Posterior cingulate gyrus (tissue), 11 donors: ENCODE measurements at regions not wholly inside any gene's neighbourhood (a gene's known extent, or its start where the extent isn't known, plus 50 kb on each side); places are given as distances from the start of the nearest gene placed in this dataset.

ENCODE experiments used
- DNase-seq, 10 donors: peaks; one replicate each; pipeline versions ENCODE4 v3.0.0 to v3.0.0-alpha.2; 2020 to 2021; ENCODE audit warnings: mixed read lengths in 3 of 10
- intact Hi-C: fragments of 100-400 bp; cut with DNase I; formaldehyde crosslinking; loops from one replicate; pipeline ENCODE4 v1.15.1; 2023

DNA sequence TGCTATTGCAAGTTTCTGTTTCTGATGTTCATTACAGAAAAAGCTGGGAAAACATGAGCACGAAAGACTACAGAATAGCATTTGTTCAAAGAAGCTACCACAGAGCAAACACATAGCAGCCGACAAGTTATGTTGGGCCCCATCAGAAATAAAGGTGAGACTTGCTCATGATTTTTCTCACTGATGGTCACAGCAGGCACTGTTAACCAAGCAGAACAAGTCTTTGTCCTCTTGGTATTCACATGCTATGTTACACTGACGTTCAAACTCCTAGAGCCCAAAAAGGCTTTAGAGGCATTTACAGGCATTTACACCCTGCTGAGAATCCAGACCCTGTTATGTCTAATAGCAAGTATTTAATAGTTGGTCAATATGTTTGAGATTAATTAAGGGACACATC is 235.0 kb upstream of the HNMT start:
- DNase-seq: no peak
- intact Hi-C loops: no loop called here

DNA sequence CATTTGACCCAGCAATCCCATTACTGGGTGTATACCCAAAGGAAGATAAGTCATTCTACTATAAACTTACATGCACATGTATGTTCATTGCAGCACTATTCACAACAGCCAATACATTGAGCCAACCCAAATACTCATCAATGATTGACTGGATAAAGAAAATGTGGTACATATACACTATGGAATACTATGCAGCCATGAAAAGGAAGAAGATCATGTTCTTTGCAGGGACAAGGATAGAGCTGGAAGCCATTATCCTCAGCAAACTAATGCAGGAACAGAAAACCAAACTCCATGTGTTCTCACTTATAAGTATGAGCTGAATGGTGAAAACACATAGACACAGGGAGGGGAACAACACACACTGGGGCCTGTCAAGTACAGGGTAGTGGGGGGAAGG is 226.7 kb upstream of the HNMT start:
- intact Hi-C loops: no loop called here
- no peak for DNase-seq

DNA sequence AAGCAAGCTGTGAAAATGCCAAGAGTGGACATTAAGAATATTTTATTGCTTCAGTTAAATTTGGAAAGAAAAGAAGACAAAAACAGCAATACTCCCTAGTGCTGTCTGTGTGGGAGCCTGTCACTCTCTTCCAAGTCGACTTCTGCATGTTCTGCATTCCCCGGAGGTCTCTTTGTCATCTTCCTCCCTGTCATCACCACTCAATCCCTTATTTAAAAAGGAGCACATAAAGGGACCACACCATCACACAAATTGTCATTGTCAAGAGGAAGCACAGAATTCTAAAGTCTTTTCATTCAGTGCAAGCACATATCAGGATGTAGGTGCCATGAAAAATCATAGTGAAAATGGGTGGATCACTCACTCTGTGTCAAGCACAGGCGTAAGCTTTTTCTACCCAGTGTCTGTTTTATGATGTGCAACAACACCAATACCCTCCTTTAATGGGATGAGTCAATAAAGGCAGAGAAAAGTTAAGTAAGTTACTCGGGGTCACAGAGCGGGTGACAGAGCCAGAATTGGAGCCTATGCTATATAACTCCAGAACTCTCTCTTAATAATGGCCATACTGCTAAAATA is 222.4 kb upstream of the HNMT start:
- intact Hi-C loops: no loop called here
- no peak for DNase-seq

DNA sequence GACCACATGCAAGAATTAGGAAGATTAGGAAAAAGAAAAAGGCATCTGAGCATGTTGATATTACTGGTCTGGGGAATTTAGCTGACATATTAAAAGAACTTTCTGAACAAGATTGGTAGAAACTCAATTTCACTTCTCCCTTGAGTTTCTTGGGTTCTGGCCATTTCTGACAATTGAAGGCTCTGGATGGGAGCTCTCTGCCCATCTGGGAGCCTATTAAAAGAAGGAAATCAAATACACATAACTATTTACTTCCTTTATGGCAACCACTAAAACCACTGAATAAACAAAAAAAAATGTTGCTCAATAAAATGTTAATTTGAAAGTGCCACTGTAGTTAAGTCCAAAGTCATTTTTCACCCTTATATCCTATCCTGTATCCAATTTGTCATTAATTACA is 216.8 kb upstream of the HNMT start:
- intact Hi-C loops: no loop called here
- DNase-seq: no peak

DNA sequence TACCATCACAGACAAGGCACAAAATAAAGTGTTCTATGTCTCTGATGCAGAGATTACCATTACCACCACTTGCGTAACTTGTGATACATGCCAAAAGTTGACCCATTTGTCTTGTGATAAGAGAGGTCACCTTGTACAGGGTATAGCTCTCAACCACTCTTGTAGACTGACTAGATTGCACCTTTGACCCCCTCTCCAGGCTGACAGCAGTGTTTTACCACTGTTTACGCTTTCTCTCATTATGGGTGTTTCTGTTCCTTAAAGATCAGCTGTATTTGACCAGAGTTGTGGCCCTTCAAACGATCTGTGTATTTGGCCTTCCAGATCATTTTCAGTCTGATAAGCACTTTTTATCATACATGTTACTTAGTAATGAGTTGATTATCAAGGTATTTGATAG is 215.7 kb upstream of the HNMT start:
- DNase-seq: no peak
- intact Hi-C loops: no loop called here

DNA sequence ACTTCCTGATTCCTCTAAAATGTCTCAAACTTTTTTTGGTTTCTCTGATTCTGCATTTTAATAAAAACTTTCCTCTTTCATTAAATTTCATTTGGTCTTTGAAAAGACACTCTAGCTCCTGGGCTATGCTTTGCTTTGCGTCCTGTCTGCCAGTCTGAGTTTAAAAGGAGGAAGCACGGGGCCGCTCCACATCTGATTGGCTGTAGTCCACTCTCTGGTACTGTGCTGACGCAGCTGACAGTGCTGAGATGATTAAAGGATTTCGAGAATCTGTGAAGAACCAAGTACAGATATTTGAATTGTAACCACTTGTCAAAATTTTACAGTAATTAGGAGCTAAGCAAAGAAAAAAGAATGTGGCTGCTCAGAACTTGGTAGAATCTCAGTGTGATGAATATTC is 199.6 kb upstream of the HNMT start:
- DNase-seq: peak in 1 of 10 donors; percentile 68
- intact Hi-C loops: no loop called here

DNA sequence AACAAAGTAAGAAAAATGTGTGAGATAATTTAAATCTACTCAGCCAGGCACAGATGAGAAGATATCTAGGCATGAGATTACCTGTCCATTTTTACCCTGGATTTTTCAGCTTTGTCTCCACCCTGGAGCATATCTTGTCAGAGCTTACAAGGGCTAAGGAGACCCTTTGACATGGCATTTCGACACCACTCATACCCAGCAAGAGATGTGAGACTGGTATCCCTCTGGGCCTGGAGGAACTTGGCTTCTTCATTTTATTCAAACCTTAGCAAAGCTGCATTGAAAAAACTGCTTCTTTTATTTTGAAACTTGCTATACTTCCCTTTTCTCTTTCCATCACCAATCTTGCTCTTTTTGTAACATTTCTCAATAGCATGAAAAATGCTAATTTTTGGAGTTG is 194.9 kb upstream of the HNMT start:
- intact Hi-C loops: no loop called here
- DNase-seq: no peak

DNA sequence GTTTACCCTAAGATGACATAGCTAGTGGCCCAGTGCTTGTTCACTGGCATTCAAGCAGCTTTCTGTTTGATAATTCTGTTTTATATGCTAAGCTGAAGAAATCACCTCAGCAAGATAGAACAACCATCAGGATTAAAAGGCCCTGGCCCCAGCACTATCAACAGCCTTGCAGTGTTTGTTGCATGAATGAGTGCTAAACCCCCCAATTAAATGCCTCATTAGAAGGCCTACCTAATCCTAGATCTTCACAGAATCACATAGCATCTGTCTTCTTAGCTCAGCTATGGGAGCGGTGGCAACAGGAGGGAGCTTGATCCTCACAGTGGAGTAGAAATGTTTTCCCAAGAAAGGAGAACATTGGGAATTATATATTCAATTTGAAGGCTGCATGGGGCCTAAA is 194.1 kb upstream of the HNMT start:
- intact Hi-C loops: no loop called here
- no peak for DNase-seq

DNA sequence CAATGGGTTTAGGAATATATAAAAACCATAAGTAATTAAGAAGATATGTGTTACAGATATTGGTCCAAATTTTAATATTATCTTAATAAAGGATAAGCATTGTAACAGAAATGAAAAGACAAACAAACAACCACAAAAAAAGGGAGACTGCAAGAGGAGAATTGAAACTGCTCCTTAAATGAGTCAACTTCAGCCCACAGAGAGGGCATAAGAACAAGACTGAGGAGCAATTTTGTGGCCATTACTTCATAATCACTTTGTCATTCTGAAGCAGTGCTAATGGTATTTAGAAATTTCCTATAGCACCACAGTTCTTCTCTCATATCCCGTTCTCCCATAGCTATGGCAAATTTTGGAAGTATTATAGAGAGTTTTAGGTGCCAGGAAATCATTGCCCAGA is 193.2 kb upstream of the HNMT start:
- no peak for DNase-seq
- intact Hi-C loops: no loop called here

DNA sequence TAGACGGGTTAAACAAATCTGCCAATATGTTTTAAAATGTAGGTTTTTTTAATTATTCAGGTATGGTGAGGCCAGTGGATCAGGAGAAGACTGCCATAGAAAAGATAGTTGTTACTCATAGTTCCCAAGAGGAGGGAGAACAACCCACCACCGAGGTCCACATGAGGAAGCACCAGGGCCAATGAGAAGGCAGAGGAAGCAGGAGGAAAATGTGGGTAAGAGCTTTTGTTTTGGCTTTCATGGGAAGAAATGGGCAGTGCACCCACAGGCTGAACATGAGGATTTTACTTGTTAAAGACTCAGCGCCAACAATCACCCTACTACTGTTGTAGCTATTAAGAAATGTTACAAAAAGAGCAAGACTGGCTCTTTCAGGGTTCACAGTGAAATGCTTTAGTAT is 191.8 kb upstream of the HNMT start:
- DNase-seq: no peak
- intact Hi-C loops: no loop called here

DNA sequence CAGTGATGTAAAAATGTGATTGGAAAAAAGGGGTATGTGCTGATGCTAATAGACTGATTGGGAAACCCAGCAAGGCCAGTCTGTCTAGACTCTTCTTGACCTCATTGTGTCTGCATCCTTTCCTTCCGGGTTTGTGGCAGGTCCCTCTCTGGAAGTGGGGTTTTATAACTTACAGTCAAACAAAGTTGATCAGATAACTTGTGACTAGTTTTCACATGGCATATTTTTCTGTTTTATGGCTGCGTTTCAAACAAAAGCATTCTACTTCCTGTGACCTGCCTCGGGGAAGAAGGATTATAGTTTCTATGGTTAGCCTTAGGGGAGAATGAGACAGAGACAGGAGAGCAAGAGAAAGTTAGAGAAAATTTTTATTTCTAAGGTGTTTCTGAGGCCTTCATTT is 188.7 kb upstream of the HNMT start:
- DNase-seq: no peak
- intact Hi-C loops: no loop called here

DNA sequence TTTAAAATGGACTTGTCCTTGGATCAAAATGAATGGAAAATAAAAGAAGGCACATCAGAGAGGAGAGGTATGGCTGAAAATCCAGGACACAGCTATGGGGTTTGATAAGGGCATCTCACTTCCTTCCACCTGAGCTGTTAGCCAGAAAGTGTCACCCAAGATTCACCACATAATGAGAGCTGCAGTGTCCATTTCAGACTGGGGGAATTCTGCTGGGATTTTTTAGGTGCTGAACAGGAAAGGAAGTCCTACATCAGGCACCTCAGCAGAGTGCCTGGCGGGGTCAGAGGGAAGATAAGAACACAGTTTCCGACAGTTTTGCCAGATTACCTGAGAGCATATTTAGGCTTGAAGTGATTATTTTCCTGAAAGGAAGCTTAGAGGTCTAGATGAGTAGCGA is 187.6 kb upstream of the HNMT start:
- intact Hi-C loops: no loop called here
- no peak for DNase-seq

DNA sequence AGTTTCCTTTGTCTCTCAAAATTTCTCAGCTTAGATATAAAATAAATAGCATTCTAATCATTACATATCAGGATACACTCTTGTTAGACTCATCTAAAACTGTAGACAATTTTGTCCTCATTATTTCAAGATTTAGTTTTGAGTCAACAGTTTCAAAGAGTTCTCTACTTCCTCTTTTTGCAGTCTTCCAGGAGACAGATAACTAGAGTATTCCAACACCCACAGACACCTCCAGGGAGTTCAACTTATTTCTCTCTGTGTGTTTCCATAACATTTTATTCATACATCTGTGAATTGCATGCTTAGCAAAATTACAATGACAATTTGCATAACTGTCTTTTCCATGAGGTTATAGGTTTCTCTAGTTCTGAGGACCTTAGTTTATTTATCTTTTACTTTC is 166.6 kb upstream of the HNMT start:
- intact Hi-C loops: no loop called here
- no peak for DNase-seq

DNA sequence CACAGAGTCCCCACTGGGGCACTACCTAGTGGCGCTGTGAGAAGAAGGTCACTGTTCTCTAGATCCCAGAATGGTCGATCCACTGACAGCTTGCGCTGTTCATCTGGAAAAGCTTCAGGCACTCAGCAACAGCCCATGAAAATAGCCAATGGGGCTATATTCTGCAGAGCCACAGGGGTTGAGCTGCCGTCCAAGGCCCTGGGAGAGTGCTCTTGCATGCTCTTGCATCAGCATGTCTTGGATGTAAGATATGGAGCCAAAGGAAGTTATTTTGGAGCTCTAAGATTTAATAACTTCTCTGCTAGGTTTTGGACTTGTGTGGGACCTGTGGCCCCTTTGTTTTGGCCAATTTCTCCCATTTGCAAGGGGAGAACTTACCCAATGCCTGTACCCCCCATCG is 164.7 kb upstream of the HNMT start:
- no peak for DNase-seq
- intact Hi-C loops: no loop called here

DNA sequence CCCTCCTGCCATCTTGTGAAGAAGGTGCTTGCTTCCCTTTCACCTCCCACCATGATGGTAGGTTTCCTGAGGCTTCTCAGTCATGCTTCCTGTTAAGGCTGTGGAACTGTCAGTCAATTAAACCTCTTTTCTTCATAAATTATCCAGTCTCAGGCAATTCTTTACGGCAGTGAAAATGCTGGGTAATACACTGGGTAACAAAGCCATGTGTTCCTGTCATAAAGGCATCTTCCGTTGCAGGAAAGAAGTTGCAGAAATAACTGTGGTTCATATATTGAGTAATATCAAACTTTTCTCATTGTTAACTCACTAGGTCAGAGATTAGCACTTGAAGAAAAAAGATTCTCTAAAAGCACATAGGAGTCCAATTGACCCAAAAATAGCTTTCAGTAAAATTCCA is 163.9 kb upstream of the HNMT start:
- no peak for DNase-seq
- intact Hi-C loops: no loop called here

DNA sequence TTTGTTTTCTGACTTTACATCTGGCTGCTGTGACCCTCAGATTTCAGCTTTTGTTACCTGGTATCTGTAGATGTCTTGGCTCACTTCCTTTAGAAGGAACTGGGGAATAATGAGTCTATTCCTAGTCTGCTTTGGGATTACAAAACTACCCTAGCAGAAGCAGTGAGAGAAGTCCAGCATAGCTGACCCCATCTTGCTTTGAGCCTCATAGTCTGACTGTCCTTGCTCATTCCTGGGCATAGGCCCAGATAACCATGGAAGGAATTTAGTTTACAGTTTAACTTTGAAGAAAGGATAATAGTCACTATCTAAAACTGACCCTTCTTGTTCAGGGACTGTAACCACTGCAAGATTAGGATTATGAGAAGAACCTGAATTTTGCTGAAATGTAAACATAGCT is 163.0 kb upstream of the HNMT start:
- DNase-seq: no peak
- intact Hi-C loops: no loop called here

DNA sequence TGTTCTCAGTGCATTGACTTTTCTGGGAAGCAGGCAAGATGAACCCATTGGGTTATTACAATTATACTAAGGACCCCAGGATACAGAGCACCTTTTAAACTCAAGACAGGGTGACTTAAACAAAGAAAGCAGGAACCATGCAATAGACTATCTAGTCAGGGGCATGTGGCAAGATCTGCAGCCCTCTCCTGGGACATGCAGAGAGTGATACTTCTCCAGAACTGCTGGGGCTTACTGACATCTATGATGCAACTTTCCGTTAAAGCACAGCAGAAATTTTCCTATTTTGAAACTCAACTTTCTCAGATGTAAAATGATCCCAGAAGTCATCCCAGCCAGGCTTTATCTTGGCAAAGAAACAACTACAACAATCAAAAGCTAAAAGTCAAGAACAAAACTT is 162.2 kb upstream of the HNMT start:
- intact Hi-C loops: no loop called here
- no peak for DNase-seq

DNA sequence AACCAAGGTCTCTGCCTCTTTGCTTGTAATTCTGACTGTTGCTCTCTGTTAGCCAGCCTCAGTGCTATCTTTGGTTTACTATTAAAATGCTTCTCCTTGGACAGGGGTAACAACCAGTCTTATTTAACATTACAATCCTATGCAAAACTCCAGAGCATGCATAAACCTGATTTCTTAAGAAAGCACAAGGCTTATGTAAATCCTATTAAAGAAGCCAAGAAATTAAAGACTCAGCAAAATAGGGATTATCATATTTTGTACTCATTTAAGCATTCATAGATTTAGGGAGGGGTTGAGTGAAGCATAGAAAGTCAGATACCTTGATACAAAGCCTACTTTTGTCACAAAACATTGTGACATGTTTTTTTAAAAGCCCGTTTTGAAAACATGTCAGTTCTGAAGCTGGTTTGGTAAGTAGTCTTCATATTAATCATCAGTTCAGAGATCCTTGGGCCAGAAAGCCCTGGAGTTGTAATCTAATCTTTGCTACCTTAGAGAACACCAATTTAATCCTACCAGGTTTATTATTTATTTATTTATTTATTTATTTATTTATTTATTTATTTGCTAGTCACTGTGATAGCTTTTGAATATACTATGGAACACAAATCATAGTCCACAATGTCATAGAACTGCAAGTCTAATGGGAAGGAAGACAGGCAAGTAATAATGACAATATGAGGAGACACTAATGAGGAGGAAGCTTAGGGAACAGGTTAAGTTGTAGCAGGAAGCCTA is 158.0 kb upstream of the HNMT start:
- intact Hi-C loops: no loop called here
- no peak for DNase-seq

DNA sequence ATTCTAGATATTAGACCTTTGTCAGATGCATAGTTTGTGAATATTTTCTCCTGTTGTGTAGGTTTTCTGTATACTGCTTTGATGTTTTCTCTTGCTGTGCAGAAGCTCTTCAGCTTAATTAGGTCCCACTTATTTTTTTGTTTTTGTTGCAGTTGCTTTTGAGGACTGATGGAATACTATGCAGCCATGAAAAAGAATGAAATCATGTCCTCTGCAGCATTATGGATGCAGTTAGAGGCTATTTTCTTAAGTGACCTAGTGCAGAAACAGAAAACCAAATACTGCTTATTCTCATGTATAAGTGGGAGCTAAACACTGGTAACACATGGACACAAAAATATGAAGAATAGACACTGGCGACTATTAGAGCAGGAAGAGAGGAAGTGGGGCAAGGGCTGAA is 155.0 kb upstream of the HNMT start:
- intact Hi-C loops: no loop called here
- DNase-seq: no peak

DNA sequence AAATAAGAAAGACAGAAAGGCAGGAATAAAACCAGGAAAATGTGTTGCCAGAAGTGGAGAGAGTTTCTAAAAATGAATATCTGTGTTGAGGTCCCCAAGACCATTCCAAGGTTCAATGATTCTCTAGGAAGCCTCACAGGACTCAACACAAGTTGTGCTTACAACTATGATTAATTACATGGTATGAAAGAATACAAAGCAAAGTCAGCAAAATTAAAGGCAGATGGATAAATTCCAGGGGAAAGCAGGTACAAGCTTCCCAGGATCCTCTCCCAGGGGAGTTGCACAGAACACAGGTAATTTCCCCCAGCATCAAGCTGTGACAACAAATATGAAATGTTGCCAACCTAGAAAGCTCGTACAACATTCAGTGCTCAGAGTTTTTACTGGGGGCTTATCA is 154.4 kb upstream of the HNMT start:
- no peak for DNase-seq
- intact Hi-C loops: no loop called here

DNA sequence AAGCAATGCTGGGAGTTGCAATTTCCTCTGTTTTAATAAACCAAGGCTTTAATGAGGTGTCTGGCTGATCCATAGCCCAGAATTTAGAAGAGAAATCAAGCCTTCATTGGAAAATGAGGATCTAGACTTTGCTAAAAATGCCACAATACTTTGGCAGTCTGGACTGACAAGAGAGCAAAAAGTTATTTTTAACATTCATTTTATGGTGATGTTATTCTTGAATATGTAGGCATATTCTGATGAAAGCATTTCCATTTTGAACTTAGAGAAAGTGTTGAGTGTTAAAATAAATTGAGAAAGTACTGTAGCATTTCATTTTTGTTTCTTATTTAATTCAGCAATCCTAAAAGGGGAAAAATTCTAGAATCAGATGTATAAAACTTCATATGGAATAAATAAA is 151.8 kb upstream of the HNMT start:
- intact Hi-C loops: no loop called here
- no peak for DNase-seq

DNA sequence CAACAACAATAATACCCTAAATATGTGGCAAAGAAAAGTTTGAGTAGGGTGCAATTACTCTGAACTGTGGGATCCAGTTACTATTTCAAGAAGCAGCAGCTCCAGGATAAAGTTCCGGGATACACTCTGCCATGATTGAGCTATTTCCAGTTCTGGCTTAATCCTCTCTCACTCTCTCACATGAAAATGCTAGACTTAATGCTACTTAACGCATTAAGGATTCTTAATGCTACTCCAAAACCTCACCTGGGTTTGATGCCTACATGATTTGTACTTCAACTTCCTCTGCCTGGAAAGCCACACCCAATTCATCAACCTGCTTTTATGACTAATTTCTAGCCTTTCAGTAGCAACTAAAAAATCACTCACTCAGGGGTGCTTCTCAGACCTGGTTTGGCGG is 151.1 kb upstream of the HNMT start:
- no peak for DNase-seq
- intact Hi-C loops: no loop called here

DNA sequence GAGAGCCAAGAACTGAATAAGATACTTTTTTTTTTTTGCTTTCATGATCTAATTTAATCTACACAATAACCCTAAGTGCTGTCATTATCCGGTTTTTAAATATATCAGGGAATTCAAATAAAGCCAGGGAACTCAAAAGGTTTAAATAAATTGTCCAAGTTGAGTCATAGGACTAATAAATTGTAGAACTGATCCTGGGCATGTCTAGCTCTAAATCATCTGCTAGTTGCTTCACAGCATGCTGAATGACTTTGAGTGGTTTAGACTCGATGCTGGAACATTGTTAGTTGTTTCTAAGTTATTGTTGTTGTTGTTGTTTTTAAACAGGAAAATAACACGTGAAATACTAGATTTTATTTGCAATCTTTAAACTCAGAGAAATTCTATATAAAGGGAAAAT is 147.2 kb upstream of the HNMT start:
- DNase-seq: no peak
- intact Hi-C loops: no loop called here
